Transverse colon (tissue), 4 donors: ENCODE measurements at regions not wholly inside any gene's neighbourhood (a gene's known extent, or its start where the extent isn't known, plus 50 kb on each side); places are given as distances from the start of the nearest gene placed in this dataset.

Source experiments
- DNase-seq: peaks from one replicate; pipeline ENCODE4 v3.0.0-alpha.2; 2019
- H3K27ac ChIP-seq, 4 donors: fragments of 200-600 bp; sonication (generic); 2 replicates each; pipeline ENCODE4 v1.5.1; 2016 to 2018; ENCODE audit warnings: inconsistent platforms in 4 of 4
- H3K27me3 ChIP-seq: fragments of 200-600 bp; sonication (generic); 2 replicates; pipeline ENCODE4 v1.5.1; 2017; ENCODE audit warnings: inconsistent platforms
- H3K36me3 ChIP-seq, 4 donors: fragments of 200-600 bp; sonication (generic); 2 replicates each; pipeline ENCODE4 v1.5.1; 2017 to 2019; ENCODE audit warnings: inconsistent platforms in 4 of 4
- H3K4me1 ChIP-seq, 4 donors: fragments of 200-600 bp; sonication (generic); 2 replicates each; pipeline ENCODE4 v1.5.1; 2017 to 2020; ENCODE audit warnings: inconsistent platforms in 4 of 4
- H3K4me3 ChIP-seq, 4 donors: fragments of 200-600 bp; sonication (generic); 1 replicate in 1 of 4; 2 replicates in 3 of 4; pipeline versions ENCODE4 v1.5.1 to v1.6.1; 2017 to 2019; ENCODE audit warnings: inconsistent platforms in 4 of 4
- H3K9me3 ChIP-seq, 2 donors: fragments of 200-600 bp; sonication (generic); 2 replicates each; pipeline ENCODE4 v1.5.1; 2017 to 2019; ENCODE audit warnings: inconsistent platforms in 2 of 2
- CTCF ChIP-seq, 5 experiments: fragments of 200-600 bp in 3 of 5; fragments of 450-650 bp in 2 of 5; sonication (generic) in 3 of 5; IDR thresholded peaks; 1 replicate in 2 of 5; 2 replicates in 3 of 5; pipeline ENCODE4 v1.5.1; 2016 to 2017; ENCODE audit warnings: antibody characterized with exemption in 5 of 5, inconsistent platforms in 3 of 5, mild to moderate bottlenecking in 2 of 5, moderate library complexity in 1 of 5
- EP300 ChIP-seq: sonication (generic); formaldehyde crosslinking; IDR thresholded peaks from one replicate; pipeline ENCODE4 v1.6.1; 2017; ENCODE audit warnings: antibody characterized with exemption, low read depth
- POLR2A ChIP-seq: fragments of 450-650 bp; IDR thresholded peaks from one replicate; pipeline ENCODE4 v1.6.1; 2016; ENCODE audit warnings: antibody characterized with exemption, mild to moderate bottlenecking, moderate library complexity
- POLR2AphosphoS5 ChIP-seq, 3 donors: sonication (generic); formaldehyde crosslinking; IDR thresholded peaks; one replicate each; pipeline ENCODE4 v1.6.1; 2016; ENCODE audit warnings: antibody characterized with exemption in 3 of 3
- WGBS, 2 donors: methylation state at CpG; one replicate each; pipeline ENCODE4 v1.1.5; 2018; ENCODE audit warnings: low coverage in 1 of 2; 5-methylcytosine and 5-hydroxymethylcytosine counted together
- in situ Hi-C, 4 donors: fragments of 200-750 bp; cut with MboI; loops; one replicate each; pipeline versions ENCODE4 v1.15.0 to v1.15.1; 2017; ENCODE audit warnings: low sequenced_read_pairs in 3 of 4, low pct_ligation_motif_present in 1 of 4, low pct_unique_long_range_greater_than_20kb in 1 of 4
- intact Hi-C: fragments of 100-400 bp; cut with DNase I; formaldehyde crosslinking; loops from one replicate; pipeline ENCODE4 v1.15.1; 2023; ENCODE audit warnings: low total_unique reads

- H3K27ac ChIP-seq, result no peak overlapping the region
- no peak for DNase-seq
- H3K27me3 ChIP-seq, result no peaks in the 10 kb centered on the region
- H3K4me3 ChIP-seq, result no peak overlapping the region
- WGBS, 2 donors, result 90% methylated on average over 2 to 7 of the region's 7 CpGs
- H3K4me1 ChIP-seq, result no peaks in the 10 kb centered on the region
- H3K9me3 ChIP-seq, result no peaks in the 10 kb centered on the region
- TF ChIP-seq POLR2AphosphoS5 (IDR thresholded peaks at IDR 0.05), result no peak
- no peak for TF ChIP-seq EP300
- no peak for TF ChIP-seq POLR2A
- TF ChIP-seq CTCF (IDR thresholded peaks at IDR 0.05), result no peak
- intact Hi-C loops (no loop called here), in situ Hi-C loops (no loop called here)
- no peaks in the 10 kb centered on the region for H3K36me3 ChIP-seq
These were observed 1288.4 kb downstream of the TBC1D22A start for GRCh38 chr22:48050836-48051235.

GRCh38 chr22:48049116-48049515, 1286.7 kb downstream of the TBC1D22A start:
- in situ Hi-C loops (no loop called here), intact Hi-C loops (no loop called here)
- Histone ChIP-seq H3K9me3 (no peaks in the 10 kb centered on the region), H3K4me3 (no peak overlapping the region), H3K27ac (no peak overlapping the region), H3K27me3 (peaks cover 4% of the 10 kb centered on the region), H3K4me1 (no peaks in the 10 kb centered on the region), H3K36me3 (no peaks in the 10 kb centered on the region)
- WGBS, 2 donors, result 76% methylated on average over 7 of the region's 10 CpGs; no CpG with 5 or more reads in 1 of the 2 donors
- no peak for DNase-seq
- TF ChIP-seq CTCF (IDR thresholded peaks at IDR 0.05) (no peak), EP300 (no peak), POLR2AphosphoS5 (IDR thresholded peaks at IDR 0.05) (no peak), POLR2A (no peak)

GRCh38 chr22:48047722-48048500, 1285.5 kb downstream of the TBC1D22A start:
- Histone ChIP-seq H3K4me3 (no peak overlapping the region), H3K27ac (no peak overlapping the region), H3K36me3 (no peaks in the 10 kb centered on the region), H3K27me3 (peaks cover 4% of the 10 kb centered on the region), H3K4me1 (no peaks in the 10 kb centered on the region), H3K9me3 (no peaks in the 10 kb centered on the region)
- 86% methylated on average over 9 of the region's 9 CpGs; no CpG with 5 or more reads in 1 of the 2 donors for WGBS, 2 donors
- no peak for DNase-seq
- TF ChIP-seq EP300, result no peak
- no peak for TF ChIP-seq POLR2A
- TF ChIP-seq POLR2AphosphoS5 (IDR thresholded peaks at IDR 0.05), result no peak
- in situ Hi-C loops, result no loop called here
- intact Hi-C loops, result no loop called here

GRCh38 chr22:48045369-48045768, 1282.9 kb downstream of the TBC1D22A start:
- peak; percentile 48 for DNase-seq
- Histone ChIP-seq H3K4me3 (no peak overlapping the region), H3K4me1 (no peaks in the 10 kb centered on the region), H3K36me3 (no peaks in the 10 kb centered on the region), H3K9me3 (no peaks in the 10 kb centered on the region), H3K27ac (no peak overlapping the region), H3K27me3 (peaks cover 4% of the 10 kb centered on the region)
- in situ Hi-C loops (no loop called here), intact Hi-C loops (no loop called here)
- TF ChIP-seq CTCF (IDR thresholded peaks at IDR 0.05) (no peak), POLR2AphosphoS5 (IDR thresholded peaks at IDR 0.05) (peak in 1 of 3 donors; percentile 49)
- WGBS, 2 donors, result 53 to 67% methylated on average over 1 to 4 of the region's 4 CpGs
